AG04449 (cell line): ENCODE measurements at regions not wholly inside any gene's neighbourhood (a gene's known extent, or its start where the extent isn't known, plus 50 kb on each side); places are given as distances from the start of the nearest gene placed in this dataset.

Source experiments
- CTCF ChIA-PET: fragments of 350-600 bp; formaldehyde crosslinking; extraction: SDS; loops from one replicate; lab custom pipeline; 2021; ENCODE audit warnings: antibody characterized with exemption; lab: Yijun Ruan, JAX
- POLR2A ChIA-PET: fragments of 400-600, 350-600 bp; formaldehyde crosslinking; extraction: SDS; loops from one replicate; lab custom pipeline; 2020; ENCODE audit warnings: antibody characterized with exemption, inconsistent platforms; lab: Yijun Ruan, JAX
- DNase-seq: peaks from one replicate; pipeline ENCODE4 v3.0.0-alpha.2; 2010; ENCODE audit warnings: low read depth, low spot score
- H3K4me3 ChIP-seq: 2 replicates; pipeline ENCODE4 v1.5.1; 2011; ENCODE audit warnings: low read depth, mild to moderate bottlenecking, control low read depth, low read length
- CTCF ChIP-seq: IDR thresholded peaks from one replicate; pipeline ENCODE4 v1.5.1; 2011; ENCODE audit warnings: mild to moderate bottlenecking, moderate library complexity, low read length, control low read depth, inconsistent platforms; ENCODE audit not compliant: insufficient read depth; ENCODE audit errors: missing control alignments

- ChIA-PET CTCF (no interaction called here), POLR2A (no interaction called here)
- H3K4me3 ChIP-seq, result no peak overlapping the region
- no peak for DNase-seq
- no peak for TF ChIP-seq CTCF
These were observed 506.9 kb downstream of the NR2F2 start for GRCh38 chr15:96837241-96837970.

- DNase-seq, result no peak
- CTCF ChIA-PET, result no interaction called here
These were observed 507.6 kb downstream of the NR2F2 start for GRCh38 chr15:96838081-96838480.

GRCh38 chr15:96849271-96849900 lies 518.9 kb downstream of the NR2F2 start:
- TF ChIP-seq CTCF, result no peak
- ChIA-PET CTCF (no interaction called here), POLR2A (no interaction called here)
- no peak overlapping the region for H3K4me3 ChIP-seq
- DNase-seq, result no peak

More at GRCh38 chr15:96838081-96838480, 507.6 kb downstream of the NR2F2 start:
- no peak for TF ChIP-seq CTCF
- no peak overlapping the region for H3K4me3 ChIP-seq
- POLR2A ChIA-PET, result no interaction called here

- no peak for DNase-seq
- ChIA-PET CTCF (no interaction called here), POLR2A (no interaction called here)
- TF ChIP-seq CTCF, result no peak
- H3K4me3 ChIP-seq, result no peak overlapping the region
These were observed 521.1 kb downstream of the NR2F2 start for GRCh38 chr15:96851613-96852012.

GRCh38 chr15:96858694-96859093 lies 528.2 kb downstream of the NR2F2 start:
- ChIA-PET CTCF (no interaction called here), POLR2A (no interaction called here)
- H3K4me3 ChIP-seq, result no peak overlapping the region
- no peak for TF ChIP-seq CTCF
- no peak for DNase-seq

- no peak for TF ChIP-seq CTCF
- POLR2A ChIA-PET, result no interaction called here
- CTCF ChIA-PET, result no interaction called here
- DNase-seq, result no peak
- no peak overlapping the region for H3K4me3 ChIP-seq
These were observed 530.2 kb downstream of the NR2F2 start for GRCh38 chr15:96860741-96861140.
